Epithelial cell of prostate (primary cell): ENCODE measurements at regions not wholly inside any gene's neighbourhood (a gene's known extent, or its start where the extent isn't known, plus 50 kb on each side); places are given as distances from the start of the nearest gene placed in this dataset.
A peak's percentile ranks its signal among the peaks of the same experiment; 100 is the strongest.
"Not testable (repeated sequence)": the region's sequence is repeated elsewhere in the genome, so short reads cannot be mapped to it uniquely, and the experiment has no call there.

Experiments
- DNase-seq: peaks from one replicate; pipeline ENCODE4 v3.0.0-alpha.2; 2011; ENCODE audit warnings: low read depth, low spot score
- H3K27ac ChIP-seq: fragments of 450-650 bp; 2 replicates; pipeline ENCODE4 v1.5.1; 2017; ENCODE audit warnings: mild to moderate bottlenecking

DNA sequence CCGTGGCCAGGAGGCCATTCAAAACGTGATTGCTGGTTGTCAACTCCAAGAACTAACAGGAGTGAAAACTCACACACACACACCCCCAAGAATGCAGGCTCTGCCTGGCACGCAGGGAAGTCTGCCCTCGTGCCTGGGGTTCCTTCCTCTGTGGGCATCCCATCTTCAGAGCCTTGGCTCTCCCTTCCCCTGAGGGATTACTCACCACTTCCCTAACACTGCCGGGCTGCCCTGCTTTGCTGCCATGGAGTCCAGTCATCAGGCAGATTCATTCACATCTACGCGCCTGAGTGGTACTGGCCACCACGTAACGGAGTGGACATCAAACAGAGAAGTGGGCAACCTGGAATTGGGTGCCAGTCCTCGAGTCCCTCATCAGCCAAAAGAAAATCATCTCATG, 120.7 kb upstream of the TMEM45B start:
- DNase-seq = no peak
- no peak overlapping the region for H3K27ac ChIP-seq

DNA sequence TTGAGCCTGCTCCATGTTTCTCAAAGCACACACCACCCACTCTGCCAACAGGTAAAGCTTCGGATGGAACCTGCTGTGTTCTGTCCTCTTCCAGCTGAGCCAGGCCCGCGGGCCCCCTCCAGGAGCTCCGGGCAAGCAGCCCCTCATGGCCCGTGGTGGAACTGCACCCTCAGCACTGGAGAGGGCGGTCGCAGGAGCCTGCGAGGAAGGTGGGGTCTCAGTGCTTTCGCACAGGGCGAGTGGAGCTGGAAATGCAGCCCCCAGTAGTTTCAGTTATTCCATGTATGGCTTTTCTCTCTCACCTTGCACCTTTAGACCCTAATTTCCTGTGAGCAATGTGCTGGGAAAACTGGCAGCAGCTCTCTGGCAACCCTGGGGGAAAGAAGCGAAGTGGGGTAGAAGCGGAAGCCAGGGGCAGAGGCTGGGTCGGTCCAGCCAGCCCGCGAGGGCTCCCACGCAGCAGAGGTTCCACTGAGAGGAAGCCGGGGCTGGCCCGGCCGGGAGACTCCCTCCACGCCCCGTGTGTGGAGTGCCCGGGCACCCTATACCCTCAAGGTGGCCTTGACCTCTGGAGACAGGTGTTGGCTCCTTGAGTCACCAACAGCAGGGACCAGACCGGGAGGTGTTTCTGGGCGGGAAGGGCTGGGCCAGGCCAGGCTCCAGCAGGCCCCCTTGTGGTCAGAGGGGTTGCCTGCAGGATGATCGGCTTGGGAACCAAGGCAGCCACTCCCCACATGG, 119.9 kb upstream of the TMEM45B start:
- H3K27ac ChIP-seq = no peak overlapping the region
- no peak for DNase-seq

DNA sequence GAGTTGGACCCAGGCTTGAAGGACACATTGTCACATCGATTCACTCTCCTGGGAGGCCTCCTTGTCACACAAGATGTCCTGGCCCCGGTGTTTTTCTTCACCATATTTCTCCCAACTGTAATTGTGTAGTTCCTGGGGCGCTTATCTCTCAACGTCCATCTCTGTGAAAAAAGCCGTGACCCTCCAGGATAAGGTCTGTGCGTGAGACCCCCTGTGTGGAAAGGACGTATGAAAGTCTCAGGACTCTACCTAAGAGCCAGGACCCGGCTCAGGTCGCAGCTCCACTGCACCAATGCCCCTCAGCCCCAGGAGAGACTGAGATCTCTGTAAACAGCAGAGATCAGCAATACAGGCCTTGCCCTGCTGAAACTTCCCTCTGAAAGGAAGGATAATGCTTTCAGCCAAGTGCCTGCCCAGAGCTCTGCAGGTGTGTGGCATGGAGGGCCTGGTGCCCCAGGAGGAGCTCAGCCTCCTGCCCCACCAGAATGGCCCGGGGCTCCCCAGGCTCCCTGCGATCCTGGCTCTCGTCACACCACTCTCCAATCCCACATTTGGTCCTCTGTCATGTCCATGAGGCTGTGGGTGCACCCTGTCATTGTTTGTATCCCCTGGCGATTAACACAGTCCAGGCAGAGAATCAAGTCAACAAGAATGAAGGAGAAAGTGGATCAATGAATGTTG, 119.2 kb upstream of the TMEM45B start:
- no peak overlapping the region for H3K27ac ChIP-seq
- DNase-seq = no peak

DNA sequence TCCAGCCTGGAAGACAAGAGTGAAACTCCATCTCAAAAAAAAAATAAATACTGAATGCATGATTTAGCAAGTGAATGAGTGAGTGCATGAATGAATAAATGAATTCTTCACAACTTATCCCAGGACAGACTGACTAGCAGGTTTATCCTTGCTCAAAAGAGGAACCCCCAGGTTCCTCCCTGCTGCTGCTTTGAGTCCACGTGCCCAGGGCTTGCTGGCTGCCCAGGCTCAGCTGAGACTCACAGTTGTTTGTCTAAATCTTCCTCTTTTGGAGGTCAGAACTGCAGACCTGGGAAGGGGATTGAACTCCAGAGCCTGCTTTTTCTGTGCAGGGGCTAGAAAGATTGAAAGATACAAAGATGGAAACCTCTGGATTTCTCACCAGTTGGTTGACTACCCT, 117.4 kb upstream of the TMEM45B start:
- no peak overlapping the region for H3K27ac ChIP-seq
- no peak for DNase-seq

DNA sequence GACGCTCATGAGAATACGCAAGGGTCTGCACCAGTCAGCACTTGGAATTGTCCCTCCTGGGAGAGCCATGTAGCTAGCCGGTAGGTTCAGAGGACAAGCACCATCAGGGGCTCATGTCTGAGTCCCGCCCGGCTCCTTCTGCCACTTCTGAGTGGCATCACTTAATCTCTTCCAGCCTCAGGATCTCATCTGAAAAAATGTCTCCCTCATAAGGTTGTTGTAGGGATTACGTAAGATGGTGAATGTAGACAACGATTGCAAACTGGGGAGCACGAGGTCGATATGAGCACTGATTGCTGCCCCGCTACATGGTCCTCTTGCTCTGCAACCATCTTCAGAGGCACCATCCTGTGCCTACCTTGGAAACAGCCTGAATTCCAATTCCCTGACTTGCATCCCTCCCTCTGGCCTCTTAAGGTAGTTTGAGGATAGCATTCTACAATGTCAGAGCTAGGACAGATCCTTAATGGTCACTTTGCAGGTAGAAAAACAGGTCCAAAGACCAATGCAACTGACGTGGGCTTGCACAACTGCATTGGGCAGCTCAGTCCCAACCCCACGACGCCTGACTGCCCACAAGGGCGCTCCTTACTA, 115.8 kb upstream of the TMEM45B start:
- H3K27ac ChIP-seq = no peak overlapping the region
- no peak for DNase-seq

DNA sequence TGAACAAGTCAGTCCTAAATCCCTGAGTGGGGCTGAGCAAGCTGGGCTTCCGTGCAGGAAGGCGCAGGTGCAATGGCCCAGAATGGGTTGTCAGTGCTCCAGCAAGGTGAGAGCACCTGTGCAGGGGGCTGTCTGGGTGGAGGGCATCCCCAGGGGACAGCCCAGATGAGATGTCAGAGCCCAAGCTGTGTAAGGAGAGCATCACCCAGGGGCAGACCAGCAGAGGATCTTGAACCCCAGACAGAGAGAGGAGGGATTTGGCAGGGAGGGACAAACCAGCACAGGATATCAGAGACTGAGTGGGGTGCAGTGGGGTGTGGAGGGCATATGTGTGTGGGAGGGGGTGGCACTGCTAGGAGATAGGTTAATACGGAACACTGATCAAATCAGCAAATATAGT, 114.9 kb upstream of the TMEM45B start:
- DNase-seq = no peak
- H3K27ac ChIP-seq = no peak overlapping the region

DNA sequence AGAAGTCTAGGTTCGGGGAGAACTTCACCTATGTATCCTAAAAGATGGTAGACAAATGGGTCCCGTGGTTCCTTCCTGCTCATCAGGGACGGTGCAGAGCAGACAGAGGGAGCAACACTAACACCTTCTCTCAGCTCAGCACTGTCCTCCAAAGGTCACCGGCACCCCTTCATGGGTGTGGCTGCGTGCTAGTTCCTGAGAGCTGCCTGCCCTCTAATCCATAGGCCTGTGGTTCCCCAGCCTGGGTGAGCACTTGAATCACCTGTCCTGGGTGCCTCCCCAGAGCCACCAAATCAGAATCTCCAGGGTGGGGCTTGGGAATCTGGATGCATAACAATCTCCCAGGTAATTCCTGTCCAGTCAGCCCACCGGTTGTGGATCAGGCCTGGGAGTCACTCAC, 113.9 kb upstream of the TMEM45B start:
- no peak overlapping the region for H3K27ac ChIP-seq
- no peak for DNase-seq

DNA sequence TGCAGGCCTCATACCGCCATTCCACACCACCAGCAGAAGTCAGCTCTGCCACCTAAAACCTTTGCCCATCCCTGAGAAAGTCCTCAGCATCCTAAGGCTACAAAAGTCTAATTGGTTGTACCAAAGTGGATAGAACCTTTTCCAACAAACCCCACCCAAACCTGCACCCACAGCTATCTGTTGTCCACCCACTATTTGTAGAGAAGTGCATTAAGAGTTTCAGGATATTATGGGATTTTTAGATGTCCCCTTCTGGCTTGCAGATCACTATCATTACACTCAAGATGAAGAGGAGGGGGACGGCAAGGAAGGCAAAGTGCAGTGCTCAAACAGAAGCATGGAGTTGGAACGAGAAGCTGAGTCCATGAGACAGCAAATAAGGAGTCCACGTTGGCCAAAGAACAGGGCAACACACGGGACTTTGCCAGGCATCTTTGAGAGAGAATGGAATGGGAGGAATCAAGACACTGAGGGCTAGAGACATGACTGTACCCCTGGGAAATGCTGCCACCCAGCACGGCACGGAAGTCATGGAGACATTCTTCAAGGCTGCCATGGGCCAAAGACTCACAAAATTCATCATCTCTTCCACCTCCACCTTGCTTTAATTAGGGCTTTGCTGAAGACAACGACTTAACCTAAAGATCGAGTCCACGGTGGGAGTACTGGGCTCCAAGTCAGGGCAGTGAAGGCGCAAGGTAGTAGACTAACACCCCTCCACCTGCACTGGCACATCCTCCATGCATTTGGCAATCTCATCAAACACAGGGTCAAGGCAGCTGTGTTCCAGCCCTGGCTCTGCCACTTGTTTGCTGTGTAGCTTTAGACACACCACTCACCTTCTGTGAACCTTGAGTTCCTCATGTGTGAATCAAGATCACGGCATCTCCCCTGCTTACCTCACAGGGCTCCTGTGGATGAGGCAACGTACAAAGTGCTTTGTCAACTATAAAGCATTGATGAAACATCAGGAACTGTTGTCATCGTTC, 112.9 kb upstream of the TMEM45B start:
- H3K27ac ChIP-seq = no peak overlapping the region
- peak; percentile 66 for DNase-seq

DNA sequence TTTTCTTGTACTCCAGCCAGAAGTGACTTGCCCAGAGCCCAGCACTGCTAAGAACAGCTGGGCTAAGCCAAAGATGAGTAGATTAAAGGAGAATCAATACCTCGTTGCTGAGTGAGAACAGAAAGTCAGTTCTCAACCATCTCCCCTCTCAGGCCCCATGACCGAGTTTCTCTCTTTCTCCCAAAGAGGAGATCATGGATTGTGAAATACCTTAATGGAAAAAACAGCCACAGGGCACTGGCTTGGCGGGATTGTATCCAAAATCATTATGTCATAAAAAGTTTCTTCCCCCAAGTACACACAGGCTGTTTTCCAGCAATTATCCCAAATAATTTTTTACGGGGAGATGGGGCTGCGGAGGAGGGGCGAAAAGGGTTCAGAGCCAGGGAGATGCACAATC, 111.8 kb upstream of the TMEM45B start:
- H3K27ac ChIP-seq = peak overlapping the region; percentile 23
- DNase-seq = no peak

DNA sequence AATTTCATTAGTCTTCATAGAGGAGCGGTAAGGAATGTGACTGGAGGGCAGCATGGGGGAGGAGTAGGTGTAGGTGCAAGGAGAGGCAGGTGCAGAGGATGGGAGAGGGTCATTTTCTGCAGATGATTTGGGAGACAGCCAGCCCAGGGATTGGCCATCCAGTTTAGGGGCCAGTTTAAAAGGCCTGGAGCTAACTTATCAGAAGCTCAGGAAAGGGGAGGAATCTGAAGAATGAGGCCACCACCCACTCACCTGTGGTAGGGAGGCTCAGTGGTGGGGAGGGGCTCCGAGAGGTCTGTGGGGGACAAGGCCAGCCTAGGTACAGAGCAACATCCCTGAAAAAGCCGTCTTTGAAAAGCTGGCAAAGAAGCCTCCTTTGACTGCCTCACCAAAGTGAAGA, 110.8 kb upstream of the TMEM45B start:
- H3K27ac ChIP-seq = no peak overlapping the region
- DNase-seq = no peak

DNA sequence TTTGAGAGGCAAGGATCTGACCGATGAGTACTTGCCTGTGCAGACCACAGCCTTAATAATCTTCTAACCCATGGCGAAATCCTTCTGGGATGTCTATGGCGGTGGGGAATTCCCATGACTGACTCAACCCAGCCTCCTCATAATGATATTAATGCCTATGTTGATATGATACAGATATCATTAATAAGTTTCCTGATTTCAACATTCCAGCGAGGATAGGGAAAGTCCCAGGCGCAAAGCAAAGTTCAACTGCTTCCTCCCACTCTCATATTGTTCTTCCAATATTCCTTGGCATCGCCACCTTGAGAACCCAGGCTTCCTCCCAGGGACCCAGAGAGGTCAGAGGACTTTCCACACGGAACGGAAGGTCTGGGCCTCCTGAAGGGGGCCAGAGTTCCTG, 110.3 kb upstream of the TMEM45B start:
- no peak overlapping the region for H3K27ac ChIP-seq
- DNase-seq = no peak

DNA sequence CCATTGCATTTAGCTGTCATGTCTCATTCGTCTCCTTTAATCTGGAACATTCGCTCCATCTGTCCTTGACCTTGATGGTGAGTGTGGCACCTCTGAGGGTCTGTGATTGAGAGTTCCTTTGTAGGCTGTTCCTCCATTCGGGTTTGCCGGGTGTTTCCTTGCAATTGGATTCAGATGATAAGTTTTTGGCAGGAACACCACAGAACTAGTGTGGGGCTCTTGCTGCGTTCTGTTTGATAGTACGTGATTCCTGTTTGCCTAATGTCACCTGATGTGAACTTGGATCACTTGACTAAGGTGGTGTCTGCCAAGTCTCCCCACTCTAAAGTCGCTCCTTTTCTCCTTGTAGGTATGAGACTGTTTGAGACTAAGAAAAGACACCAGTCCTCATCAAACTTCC, 109.7 kb upstream of the TMEM45B start:
- no peak for DNase-seq
- no peak overlapping the region for H3K27ac ChIP-seq

DNA sequence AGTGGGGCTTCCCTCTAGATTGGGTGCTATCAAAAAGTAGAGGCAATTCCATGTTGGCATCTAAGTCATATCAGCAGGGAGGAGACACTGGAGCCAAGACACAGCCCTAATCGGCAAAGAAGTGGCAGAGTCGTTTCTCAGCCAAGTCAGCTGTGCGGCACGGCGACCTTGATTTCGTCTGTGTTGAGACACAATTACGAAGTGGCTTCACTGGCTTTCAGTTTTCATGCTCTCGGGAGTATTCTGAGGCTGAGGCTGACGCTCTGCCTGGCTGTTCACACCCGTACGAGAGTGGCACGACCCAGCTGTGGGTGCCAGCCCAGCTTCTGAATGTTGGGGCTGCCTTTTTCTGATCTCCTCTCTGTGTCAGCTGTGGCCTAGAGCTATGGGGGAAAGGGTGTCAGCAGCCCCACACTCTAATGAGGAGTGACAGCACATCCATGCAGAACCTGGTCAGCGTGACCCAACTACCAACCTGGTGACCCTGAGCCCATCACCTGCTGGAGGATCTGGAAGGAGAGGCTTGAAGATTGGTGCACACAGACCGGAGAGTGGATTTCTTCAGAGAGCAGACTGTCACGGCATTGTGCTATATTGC, 105.7 kb upstream of the TMEM45B start:
- H3K27ac ChIP-seq = no peak overlapping the region
- DNase-seq = no peak

DNA sequence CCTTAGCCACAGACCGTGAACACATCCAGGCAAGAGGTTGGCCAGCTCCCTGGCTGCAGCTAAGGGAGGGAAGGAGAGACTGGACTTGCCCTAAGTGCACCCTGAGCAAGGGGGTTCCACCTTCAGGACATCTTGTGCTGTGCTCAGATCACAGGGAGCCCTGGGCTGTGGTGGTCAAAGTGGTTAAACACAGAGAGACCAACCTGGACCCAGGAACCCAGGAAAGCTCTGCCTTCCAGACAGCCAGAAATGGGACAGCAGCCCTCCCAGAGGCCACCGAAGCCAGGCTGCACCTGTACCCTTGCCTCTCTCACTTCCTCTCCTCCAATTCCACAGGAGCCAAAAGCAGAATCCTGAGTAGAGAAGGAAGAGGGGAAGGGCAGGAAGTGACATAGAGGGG, 105.2 kb upstream of the TMEM45B start:
- H3K27ac ChIP-seq = no peak overlapping the region
- no peak for DNase-seq

DNA sequence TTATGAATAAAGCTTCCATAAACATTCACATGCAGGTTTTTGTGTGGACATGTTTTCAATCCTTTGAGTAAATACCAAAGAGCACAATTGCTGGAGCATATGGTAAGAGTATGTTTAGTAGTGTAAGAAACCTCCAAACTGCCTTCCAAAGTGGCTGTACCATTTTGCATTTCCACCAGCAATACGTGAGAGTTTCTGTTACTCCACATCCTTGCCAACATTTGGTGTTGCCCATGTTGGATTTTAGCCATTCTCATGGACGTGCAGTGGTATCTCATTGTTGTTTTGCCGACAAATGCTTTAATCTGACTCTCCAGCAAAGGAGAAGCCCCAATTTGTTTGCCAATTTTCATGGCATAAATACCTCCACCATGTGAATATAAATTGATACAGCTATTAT, 103.9 kb upstream of the TMEM45B start:
- DNase-seq = no peak
- no peak overlapping the region for H3K27ac ChIP-seq

DNA sequence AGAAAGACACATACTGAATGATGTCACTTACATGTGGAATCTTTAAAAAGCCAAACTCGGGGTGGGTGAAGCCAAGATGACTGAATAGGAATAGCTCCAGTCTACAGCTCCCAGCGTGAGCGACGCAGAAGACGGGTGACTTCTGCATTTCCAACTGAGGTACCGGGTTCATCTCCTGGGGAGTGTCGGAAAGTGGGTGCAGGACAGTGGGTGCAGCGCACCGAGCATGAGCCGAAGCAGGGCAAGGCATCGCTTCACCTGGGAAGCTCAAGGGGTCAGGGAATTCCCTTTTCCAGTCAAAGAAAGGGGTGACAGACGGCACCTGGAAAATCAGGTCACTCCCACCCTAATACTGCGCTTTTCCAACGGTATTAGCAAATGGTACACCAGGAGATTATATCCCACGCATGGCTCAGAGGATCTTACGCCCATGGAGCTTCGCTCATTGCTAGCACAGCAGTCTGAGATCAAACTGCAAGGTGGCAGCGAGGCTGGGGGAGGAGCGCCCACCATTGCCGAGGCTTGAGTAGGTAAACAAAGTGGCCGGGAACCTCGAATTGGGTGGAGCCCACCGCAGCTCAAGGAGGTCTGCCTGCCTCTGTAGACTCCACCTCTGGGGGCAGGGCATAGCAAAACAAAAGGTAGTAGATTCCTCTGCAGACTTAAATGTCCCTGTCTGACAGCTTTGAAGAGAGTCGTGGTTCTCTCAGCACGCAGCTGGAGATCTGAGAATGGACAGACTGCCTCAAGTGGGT, 103.0 kb upstream of the TMEM45B start:
- H3K27ac ChIP-seq, DNase-seq: not testable (repeated sequence)

DNA sequence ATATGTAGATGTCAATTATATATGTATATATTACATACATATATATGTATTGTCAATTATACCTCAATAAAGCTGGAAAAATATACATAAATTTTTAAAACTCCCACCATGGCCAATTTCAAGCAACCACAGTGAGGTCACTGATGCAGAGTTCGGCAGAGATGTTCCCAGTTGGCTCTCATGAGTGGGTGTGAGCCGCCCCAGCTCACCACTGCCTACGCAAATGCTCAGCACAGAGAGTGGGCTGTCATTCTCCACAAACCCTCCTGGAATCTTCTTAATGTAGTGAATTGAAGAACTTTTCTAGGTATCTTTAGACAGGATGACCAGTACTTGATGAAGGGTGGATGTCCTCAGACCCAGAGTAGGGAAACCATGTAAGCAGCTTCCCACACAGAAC, 96.6 kb upstream of the TMEM45B start:
- DNase-seq = no peak
- no peak overlapping the region for H3K27ac ChIP-seq

DNA sequence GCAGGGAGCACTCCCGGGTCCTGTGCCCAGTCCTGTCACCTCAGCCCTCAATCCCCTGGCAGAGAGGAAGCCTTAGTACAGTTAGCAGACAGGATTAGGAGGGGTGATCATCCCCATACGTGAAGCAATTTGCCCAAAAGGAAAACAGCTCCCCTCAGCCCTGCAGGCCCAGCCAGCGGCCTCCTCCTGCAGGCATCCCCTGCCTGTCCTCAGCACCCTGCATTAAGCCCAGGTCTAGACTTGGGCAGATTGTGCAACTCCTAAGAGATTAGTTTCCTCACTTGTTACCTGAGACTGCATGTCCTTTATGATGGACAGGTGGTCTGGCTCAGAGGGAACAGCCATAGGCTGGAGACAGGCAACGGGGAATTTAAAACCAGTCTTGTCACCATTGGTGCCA, 95.5 kb upstream of the TMEM45B start:
- DNase-seq = no peak
- no peak overlapping the region for H3K27ac ChIP-seq

DNA sequence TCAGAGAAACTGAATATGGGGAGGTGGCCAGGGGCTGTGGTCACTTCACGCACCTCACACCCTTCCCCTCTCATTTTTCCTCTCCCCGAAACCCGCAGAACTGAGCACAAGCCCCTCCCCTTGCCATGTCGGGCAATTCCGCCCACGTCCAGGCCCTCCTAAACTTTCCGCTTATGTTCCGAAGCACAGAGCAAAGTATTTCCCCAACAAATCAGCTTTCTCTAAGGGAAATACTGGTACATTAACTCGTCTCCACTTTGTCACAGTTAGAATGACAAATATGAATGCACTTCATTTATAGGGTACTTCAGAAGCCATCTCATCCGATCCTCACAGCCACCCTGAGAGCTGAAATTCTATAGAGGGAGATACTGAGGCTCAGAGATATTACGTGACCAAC, 94.7 kb upstream of the TMEM45B start:
- H3K27ac ChIP-seq = no peak overlapping the region
- no peak for DNase-seq

DNA sequence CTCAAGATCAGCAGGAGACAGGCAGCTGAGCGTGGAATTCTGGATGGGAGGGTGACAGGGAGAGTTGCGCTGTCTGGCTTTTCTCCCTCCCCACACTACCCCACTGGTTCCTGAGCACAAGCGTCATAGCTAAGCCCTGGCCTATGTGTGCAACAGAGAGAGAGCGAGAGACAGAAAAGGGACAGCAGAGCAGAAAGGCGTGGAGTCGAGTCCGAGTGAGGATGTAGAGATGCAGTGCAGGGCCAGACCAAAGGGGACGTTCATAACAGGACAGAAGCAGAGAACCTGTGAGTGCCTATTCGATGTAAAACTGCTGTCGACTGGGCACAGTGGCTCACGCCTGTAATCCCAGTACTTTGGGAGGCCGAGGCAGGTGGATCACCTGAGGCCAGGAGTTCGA, 94.0 kb upstream of the TMEM45B start:
- DNase-seq = no peak
- H3K27ac ChIP-seq = no peak overlapping the region
